Activated CD8-positive, alpha-beta memory T cell treated with anti-CD3 and anti-CD28 coated beads, Interleukin-2, amount 10 ng/mL, durations not matched to agents 7 days and 5 days (primary cell): ENCODE measurements at regions not wholly inside any gene's neighbourhood (a gene's known extent, or its start where the extent isn't known, plus 50 kb on each side); places are given as distances from the start of the nearest gene placed in this dataset.

Experiments used
- ATAC-seq: fragments of 150-1000 bp; cut with Tn5 transposase; one replicate; pipeline ENCODE4 v1.10.0; 2021; ENCODE audit warnings: moderate library complexity
- CTCF ChIA-PET: fragments of 350-600 bp; sonication (Branson Sonifier 250); formaldehyde crosslinking; loops from one replicate; lab custom pipeline; 2021; ENCODE audit warnings: antibody characterized with exemption; lab: Charles Lee
- DNase-seq: peaks from one replicate; pipeline ENCODE4 v3.0.0-alpha.2; 2020
- H3K27ac Mint-ChIP-seq: one replicate; pipeline ENCODE4 v1.8.0; 2021; ENCODE audit warnings: mild to moderate bottlenecking, mixed read lengths
- H3K27me3 Mint-ChIP-seq: one replicate; pipeline ENCODE4 v1.8.0; 2021; ENCODE audit warnings: mixed read lengths
- H3K36me3 Mint-ChIP-seq: one replicate; pipeline ENCODE4 v1.8.0; 2021; ENCODE audit warnings: mild to moderate bottlenecking, mixed read lengths
- H3K4me1 Mint-ChIP-seq: one replicate; pipeline ENCODE4 v1.8.0; 2021; ENCODE audit warnings: mixed read lengths
- H3K4me3 Mint-ChIP-seq: one replicate; pipeline ENCODE4 v1.8.0; 2021; ENCODE audit warnings: mild to moderate bottlenecking, moderate library complexity, mixed read lengths
- H3K9me3 Mint-ChIP-seq: one replicate; pipeline ENCODE4 v1.8.0; 2022; ENCODE audit warnings: low read depth, mixed read lengths

DNA sequence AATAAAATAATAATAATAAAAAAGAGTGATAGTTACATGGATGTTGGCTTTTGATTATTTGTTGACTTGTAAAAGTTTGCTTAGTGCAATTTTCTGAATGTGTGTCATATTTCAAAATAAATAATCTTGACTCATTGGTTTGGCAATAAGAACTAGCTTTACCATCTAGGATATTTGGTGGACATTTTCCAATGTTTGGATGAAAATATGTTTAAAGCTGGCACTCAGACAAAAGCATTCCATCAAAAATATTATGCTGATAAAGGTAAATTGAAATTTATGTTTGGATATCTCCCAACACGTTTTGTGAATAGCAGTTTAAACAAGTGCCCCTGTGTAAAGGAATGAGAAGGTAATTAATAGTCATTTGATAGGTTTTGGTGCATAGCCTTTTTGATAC lies 62.5 kb upstream of the KCNMA1 start:
- no peak for DNase-seq
- CTCF ChIA-PET: interaction anchor here (0.7 to 1.9 kb wide), 2 partner anchors 11 to 18 kb away, joined by 3 to 13 read pairs; no protein-coding TSS in a partner anchor
- H3K4me1 Mint-ChIP-seq: peaks cover 4% of the 10 kb centered on the region
- no peak overlapping the region for H3K27ac Mint-ChIP-seq
- no peak overlapping the region for H3K4me3 Mint-ChIP-seq
- no peaks in the 10 kb centered on the region for H3K36me3 Mint-ChIP-seq
- no peak for ATAC-seq
- H3K9me3 Mint-ChIP-seq: no peaks in the 10 kb centered on the region
- H3K27me3 Mint-ChIP-seq: peaks cover 16% of the 10 kb centered on the region

- no peak for DNase-seq
- peaks cover 4% of the 10 kb centered on the region for H3K4me1 Mint-ChIP-seq
- no peaks in the 10 kb centered on the region for H3K36me3 Mint-ChIP-seq
- peaks cover 19% of the 10 kb centered on the region for H3K27me3 Mint-ChIP-seq
- H3K27ac Mint-ChIP-seq: no peak overlapping the region
- H3K4me3 Mint-ChIP-seq: no peak overlapping the region
- ATAC-seq: no peak
- no peaks in the 10 kb centered on the region for H3K9me3 Mint-ChIP-seq
- CTCF ChIA-PET: no interaction called here
These were observed 61.6 kb upstream of the KCNMA1 start for GRCh38 chr10:77699080-77699645.

GRCh38 chr10:77698267-77698931 lies 60.8 kb upstream of the KCNMA1 start:
- H3K36me3 Mint-ChIP-seq: no peaks in the 10 kb centered on the region
- CTCF ChIA-PET: no interaction called here
- no peak overlapping the region for H3K27ac Mint-ChIP-seq
- H3K4me1 Mint-ChIP-seq: peaks cover 4% of the 10 kb centered on the region
- no peak overlapping the region for H3K4me3 Mint-ChIP-seq
- H3K9me3 Mint-ChIP-seq: no peaks in the 10 kb centered on the region
- peaks cover 19% of the 10 kb centered on the region for H3K27me3 Mint-ChIP-seq
- DNase-seq (no peak), ATAC-seq (no peak)

DNA sequence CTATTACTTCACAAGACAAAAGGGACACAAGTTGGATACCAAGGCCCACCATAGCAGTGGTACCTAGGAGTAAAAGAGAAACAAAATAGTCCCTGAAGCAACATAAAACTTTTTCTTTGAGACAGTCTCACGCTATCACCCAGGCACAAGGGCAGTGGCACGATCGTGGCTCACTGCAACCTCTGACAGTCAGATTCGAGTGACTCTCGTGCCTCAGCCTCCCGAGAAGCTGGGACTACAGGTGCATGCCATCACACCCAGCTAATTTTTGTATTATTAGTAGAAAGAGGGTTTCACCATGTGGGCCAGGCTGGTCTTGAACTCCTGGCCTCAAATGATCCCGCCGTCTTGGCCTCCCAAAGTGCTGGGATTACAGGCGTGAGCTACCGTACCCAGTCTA lies 59.0 kb upstream of the KCNMA1 start:
- H3K27me3 Mint-ChIP-seq: peaks cover 19% of the 10 kb centered on the region
- CTCF ChIA-PET: no interaction called here
- no peaks in the 10 kb centered on the region for H3K9me3 Mint-ChIP-seq

DNA sequence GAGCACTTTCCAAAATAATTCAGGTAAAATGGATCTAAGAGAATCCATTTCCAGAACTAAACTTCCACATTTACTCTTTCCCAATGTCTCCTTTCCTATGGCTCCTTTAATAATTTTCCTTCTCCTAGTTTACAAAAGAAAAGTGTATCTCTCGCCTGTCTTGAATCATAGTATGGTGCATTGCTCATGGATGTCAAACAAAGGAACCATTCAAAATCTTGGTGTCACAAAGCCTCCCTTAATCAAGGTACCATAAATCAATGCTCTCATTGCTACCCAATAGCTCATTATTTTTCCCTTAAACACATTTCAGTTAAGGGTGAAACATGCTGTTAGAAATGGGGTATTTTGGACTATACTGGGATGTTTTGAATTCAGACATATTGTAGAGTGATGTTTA lies 57.6 kb upstream of the KCNMA1 start:
- Mint-ChIP-seq H3K4me3 (no peak overlapping the region), H3K36me3 (no peaks in the 10 kb centered on the region), H3K9me3 (no peaks in the 10 kb centered on the region), H3K4me1 (no peaks in the 10 kb centered on the region), H3K27me3 (peaks cover 17% of the 10 kb centered on the region), H3K27ac (no peak overlapping the region)
- CTCF ChIA-PET: interaction anchor here (1.9 kb wide), 1 partner anchor 16 kb away, joined by 6 read pairs; no protein-coding TSS in a partner anchor
- ATAC-seq (no peak), DNase-seq (no peak)

More for the DNA sequence above, 59.0 kb upstream of the KCNMA1 start:
- ATAC-seq: no peak
- Mint-ChIP-seq H3K4me1 (no peaks in the 10 kb centered on the region), H3K36me3 (no peaks in the 10 kb centered on the region), H3K27ac (no peak overlapping the region), H3K4me3 (no peak overlapping the region)
- no peak for DNase-seq

DNA sequence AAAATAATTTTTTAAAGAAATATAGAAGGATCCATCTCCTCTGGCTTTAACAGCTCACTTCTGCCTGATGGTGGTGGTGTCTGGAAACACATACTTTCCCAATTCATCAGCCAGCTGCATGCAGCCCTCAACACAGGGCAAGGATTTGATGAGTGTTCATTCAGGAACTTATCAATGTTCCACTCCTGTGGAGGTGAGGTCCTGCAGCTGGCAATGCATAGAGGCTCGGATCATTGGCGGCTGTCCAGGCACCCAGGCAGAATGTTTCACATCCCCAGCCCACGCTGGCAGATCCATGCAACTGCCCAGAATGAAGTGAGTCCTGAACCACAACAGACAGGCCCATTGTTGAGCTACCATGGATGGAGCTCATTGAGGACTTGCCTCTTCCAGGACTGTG lies 55.2 kb upstream of the KCNMA1 start:
- DNase-seq: no peak
- Mint-ChIP-seq H3K27me3 (peaks cover 20% of the 10 kb centered on the region), H3K4me3 (no peak overlapping the region), H3K4me1 (no peaks in the 10 kb centered on the region), H3K27ac (no peak overlapping the region), H3K9me3 (no peaks in the 10 kb centered on the region), H3K36me3 (no peaks in the 10 kb centered on the region)
- no peak for ATAC-seq
- CTCF ChIA-PET: no interaction called here

- no peak overlapping the region for H3K4me3 Mint-ChIP-seq
- no peaks in the 10 kb centered on the region for H3K4me1 Mint-ChIP-seq
- H3K27me3 Mint-ChIP-seq: peaks cover 18% of the 10 kb centered on the region
- no peaks in the 10 kb centered on the region for H3K9me3 Mint-ChIP-seq
- H3K36me3 Mint-ChIP-seq: no peaks in the 10 kb centered on the region
- CTCF ChIA-PET: no interaction called here
- DNase-seq (no peak), ATAC-seq (no peak)
- H3K27ac Mint-ChIP-seq: no peak overlapping the region
These were observed 51.7 kb upstream of the KCNMA1 start for GRCh38 chr10:77689339-77689738.

- CTCF ChIA-PET: interaction anchor here (2.4 kb wide), 1 partner anchor 24 kb away, joined by 7 read pairs; no protein-coding TSS in a partner anchor
- Mint-ChIP-seq H3K27me3 (peaks cover 16% of the 10 kb centered on the region), H3K27ac (no peak overlapping the region), H3K4me1 (no peaks in the 10 kb centered on the region), H3K36me3 (no peaks in the 10 kb centered on the region), H3K9me3 (no peaks in the 10 kb centered on the region), H3K4me3 (no peak overlapping the region)
- ATAC-seq (no peak), DNase-seq (no peak)
These were observed 50.0 kb upstream of the KCNMA1 start for GRCh38 chr10:77687621-77688020.
